ENCODE measurements at regions not wholly inside any gene's neighbourhood (a gene's known extent, or its start where the extent isn't known, plus 50 kb on each side); places are given as distances from the start of the nearest gene placed in this dataset.

DNA sequence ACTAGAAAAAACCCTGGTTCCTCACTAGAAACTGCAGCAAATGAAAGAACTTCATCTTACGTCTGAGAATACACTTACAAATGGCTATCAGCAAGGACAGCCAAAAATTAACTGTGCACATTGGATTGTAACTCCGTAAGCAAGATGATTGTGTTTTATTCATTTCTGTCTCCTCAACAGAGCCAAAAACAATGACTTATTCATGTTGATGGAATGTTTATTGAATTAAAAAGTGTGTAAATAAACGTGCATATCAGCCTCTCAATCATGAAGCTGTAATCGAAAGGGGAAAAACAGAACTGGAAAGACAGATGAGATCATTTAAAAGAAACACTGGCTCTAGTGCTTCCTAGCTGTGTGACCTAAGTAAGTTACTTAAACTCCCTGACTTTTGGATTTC is 307.5 kb upstream of the ZC3H12C start:
- no peak for TF ChIP-seq EZH2 (IDR thresholded peaks at IDR 0.05; ENCODE audit: low read length)
- TF ChIP-seq, protein P1, sequence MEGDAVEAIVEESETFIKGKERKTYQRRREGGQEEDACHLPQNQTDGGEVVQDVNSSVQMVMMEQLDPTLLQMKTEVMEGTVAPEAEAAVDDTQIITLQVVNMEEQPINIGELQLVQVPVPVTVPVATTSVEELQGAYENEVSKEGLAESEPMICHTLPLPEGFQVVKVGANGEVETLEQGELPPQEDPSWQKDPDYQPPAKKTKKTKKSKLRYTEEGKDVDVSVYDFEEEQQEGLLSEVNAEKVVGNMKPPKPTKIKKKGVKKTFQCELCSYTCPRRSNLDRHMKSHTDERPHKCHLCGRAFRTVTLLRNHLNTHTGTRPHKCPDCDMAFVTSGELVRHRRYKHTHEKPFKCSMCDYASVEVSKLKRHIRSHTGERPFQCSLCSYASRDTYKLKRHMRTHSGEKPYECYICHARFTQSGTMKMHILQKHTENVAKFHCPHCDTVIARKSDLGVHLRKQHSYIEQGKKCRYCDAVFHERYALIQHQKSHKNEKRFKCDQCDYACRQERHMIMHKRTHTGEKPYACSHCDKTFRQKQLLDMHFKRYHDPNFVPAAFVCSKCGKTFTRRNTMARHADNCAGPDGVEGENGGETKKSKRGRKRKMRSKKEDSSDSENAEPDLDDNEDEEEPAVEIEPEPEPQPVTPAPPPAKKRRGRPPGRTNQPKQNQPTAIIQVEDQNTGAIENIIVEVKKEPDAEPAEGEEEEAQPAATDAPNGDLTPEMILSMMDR (optimal IDR thresholded peaks at IDR 0.05 in 1 of 3, IDR thresholded peaks at IDR 0.05 in 1 of 3, conservative IDR thresholded peaks at IDR 0.05 in 1 of 3; ENCODE audit: extremely low read depth in 1 of 3, insufficient read depth in 2 of 3, low read length in 3 of 3) = no peak
- Histone ChIP-seq H3K4me3 (ENCODE audit: control insufficient read depth in 2 of 3, extremely low read depth in 1 of 3, insufficient read depth in 2 of 3, low read depth in 1 of 3, low read length in 3 of 3) (no peak overlapping the region), H3K9me1 (ENCODE audit: control insufficient read depth, extremely low read depth, insufficient read depth, low read length) (no peaks in the 10 kb centered on the region), H3K27ac (ENCODE audit: control insufficient read depth, insufficient read depth, low read length) (no peak overlapping the region), H3K4me2 (ENCODE audit: control insufficient read depth, extremely low read depth, insufficient read depth, low read depth, low read length) (no peak overlapping the region), H3K4me1 (ENCODE audit: control insufficient read depth, extremely low read depth, insufficient read depth, low read length) (no peaks in the 10 kb centered on the region), H4K20me1 (ENCODE audit: control insufficient read depth, extremely low read depth, insufficient read depth, low read length) (no peaks in the 10 kb centered on the region), H2AFZ (ENCODE audit: control insufficient read depth, low read length) (no peak overlapping the region), H3K9ac (ENCODE audit: control insufficient read depth, extremely low read depth, insufficient read depth, low read length) (no peak overlapping the region), H3K9me3 (ENCODE audit: control insufficient read depth, low read depth, low read length) (no peaks in the 10 kb centered on the region), H3K27me3 (ENCODE audit: control insufficient read depth, extremely low read depth, insufficient read depth, low read length) (no peaks in the 10 kb centered on the region), H3K79me2 (ENCODE audit: control insufficient read depth, insufficient read depth, low read length) (no peaks in the 10 kb centered on the region), H3K36me3 (ENCODE audit: control insufficient read depth in 2 of 2, extremely low read depth in 1 of 2, insufficient read depth in 2 of 2, low read length in 2 of 2) (no peaks in the 10 kb centered on the region)
- dilution Hi-C loops (cut with MboI; ENCODE audit: extremely low pct_ligation_motif_present, low sequenced_read_pairs) = no loop called here
- DNase-seq (ENCODE audit: low read depth, low spot score) (no peak), FAIRE-seq (no peak)

DNA sequence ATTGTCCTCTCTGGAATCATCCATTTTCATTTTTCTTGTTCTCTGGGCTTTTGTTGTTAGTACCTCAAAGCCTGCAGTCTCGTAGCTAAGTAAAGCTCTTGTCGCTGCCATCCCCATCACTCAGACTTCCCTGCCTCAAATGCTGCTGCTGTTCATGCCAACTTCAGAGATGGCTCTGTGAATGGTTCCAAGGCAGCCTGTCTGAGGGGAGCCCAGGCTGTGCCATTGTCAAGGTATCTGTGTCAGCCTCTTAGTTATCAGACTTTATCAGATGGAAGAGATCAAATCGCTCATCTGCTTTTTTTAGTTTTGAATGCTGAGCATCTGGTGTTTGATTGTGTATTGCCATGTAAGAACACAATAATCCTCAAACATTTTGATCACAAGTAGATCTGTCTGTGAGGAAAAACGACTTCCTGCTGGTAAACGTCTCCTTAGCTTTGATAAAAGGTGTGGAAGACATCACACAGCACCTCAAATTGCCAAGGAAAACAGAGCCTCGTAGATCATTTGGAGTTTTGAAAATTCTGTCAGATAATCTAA is 304.2 kb upstream of the ZC3H12C start:
- TF ChIP-seq, protein P1 (optimal IDR thresholded peaks at IDR 0.05 in 1 of 3, IDR thresholded peaks at IDR 0.05 in 1 of 3, conservative IDR thresholded peaks at IDR 0.05 in 1 of 3; ENCODE audit: extremely low read depth in 1 of 3, insufficient read depth in 2 of 3, low read length in 3 of 3) = no peak
- no peak for TF ChIP-seq EZH2 (IDR thresholded peaks at IDR 0.05; ENCODE audit: low read length)
- Histone ChIP-seq H3K36me3 (ENCODE audit: control insufficient read depth in 2 of 2, extremely low read depth in 1 of 2, insufficient read depth in 2 of 2, low read length in 2 of 2) (no peaks in the 10 kb centered on the region), H3K79me2 (ENCODE audit: control insufficient read depth, insufficient read depth, low read length) (no peaks in the 10 kb centered on the region), H3K4me3 (ENCODE audit: control insufficient read depth in 2 of 3, extremely low read depth in 1 of 3, insufficient read depth in 2 of 3, low read depth in 1 of 3, low read length in 3 of 3) (no peak overlapping the region), H3K9me3 (ENCODE audit: control insufficient read depth, low read depth, low read length) (no peaks in the 10 kb centered on the region), H3K9ac (ENCODE audit: control insufficient read depth, extremely low read depth, insufficient read depth, low read length) (no peak overlapping the region), H4K20me1 (ENCODE audit: control insufficient read depth, extremely low read depth, insufficient read depth, low read length) (no peaks in the 10 kb centered on the region), H3K9me1 (ENCODE audit: control insufficient read depth, extremely low read depth, insufficient read depth, low read length) (no peaks in the 10 kb centered on the region), H3K4me2 (ENCODE audit: control insufficient read depth, extremely low read depth, insufficient read depth, low read depth, low read length) (no peak overlapping the region), H3K27me3 (ENCODE audit: control insufficient read depth, extremely low read depth, insufficient read depth, low read length) (no peaks in the 10 kb centered on the region), H3K4me1 (ENCODE audit: control insufficient read depth, extremely low read depth, insufficient read depth, low read length) (no peaks in the 10 kb centered on the region), H2AFZ (ENCODE audit: control insufficient read depth, low read length) (no peak overlapping the region), H3K27ac (ENCODE audit: control insufficient read depth, insufficient read depth, low read length) (no peak overlapping the region)
- DNase-seq (ENCODE audit: low read depth, low spot score) = no peak
- no peak for FAIRE-seq
- dilution Hi-C loops (cut with MboI; ENCODE audit: extremely low pct_ligation_motif_present, low sequenced_read_pairs) = no loop called here
